ENCODE measurements at regions not wholly inside any gene's neighbourhood (a gene's known extent, or its start where the extent isn't known, plus 50 kb on each side); places are given as distances from the start of the nearest gene placed in this dataset.

DNA sequence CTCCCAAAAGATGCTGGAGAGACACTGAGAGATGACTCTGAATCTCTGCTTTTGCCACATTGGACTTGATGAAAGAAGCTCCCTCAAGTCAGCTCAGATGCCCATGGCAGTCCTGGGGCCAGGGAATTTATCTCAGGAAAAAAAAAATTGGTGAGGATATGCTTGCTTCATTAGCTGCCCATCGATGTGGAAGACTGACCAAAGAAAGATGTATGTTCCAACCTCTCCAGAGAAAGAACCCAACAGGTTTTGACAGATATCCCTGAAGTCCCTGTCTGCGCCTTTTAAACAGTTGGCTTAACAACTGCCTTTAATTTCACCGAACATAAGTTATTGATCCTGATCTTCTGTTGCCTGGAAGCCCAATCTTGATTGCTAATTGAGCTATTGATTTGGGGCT is 137.4 kb downstream of the TMEM114 start:
- TF ChIP-seq POLR2AphosphoS5 (IDR thresholded peaks at IDR 0.05; ENCODE audit: low read depth, low read length) (no peak), EP300 (IDR thresholded peaks at IDR 0.05; ENCODE audit: borderline replicate concordance in 1 of 2, low read depth in 2 of 2, low read length in 2 of 2) (no peak), POLR2A (IDR thresholded peaks at IDR 0.05; ENCODE audit: control extremely low read depth in 1 of 2, low read depth in 2 of 2, low read length in 2 of 2) (no peak), MAFK (IDR thresholded peaks at IDR 0.05; ENCODE audit: low read depth, low read length) (no peak), GABPA (IDR thresholded peaks at IDR 0.05; ENCODE audit: borderline replicate concordance, insufficient read depth, low read length) (no peak), BRCA1 (IDR thresholded peaks at IDR 0.05; ENCODE audit: low read depth, low read length) (no peak), RXRA (IDR thresholded peaks at IDR 0.05; ENCODE audit: insufficient read depth, low read depth, low read length) (no peak), SP4 (IDR thresholded peaks at IDR 0.05; ENCODE audit: low read length) (no peak)
- TF ChIP-seq, protein P1, sequence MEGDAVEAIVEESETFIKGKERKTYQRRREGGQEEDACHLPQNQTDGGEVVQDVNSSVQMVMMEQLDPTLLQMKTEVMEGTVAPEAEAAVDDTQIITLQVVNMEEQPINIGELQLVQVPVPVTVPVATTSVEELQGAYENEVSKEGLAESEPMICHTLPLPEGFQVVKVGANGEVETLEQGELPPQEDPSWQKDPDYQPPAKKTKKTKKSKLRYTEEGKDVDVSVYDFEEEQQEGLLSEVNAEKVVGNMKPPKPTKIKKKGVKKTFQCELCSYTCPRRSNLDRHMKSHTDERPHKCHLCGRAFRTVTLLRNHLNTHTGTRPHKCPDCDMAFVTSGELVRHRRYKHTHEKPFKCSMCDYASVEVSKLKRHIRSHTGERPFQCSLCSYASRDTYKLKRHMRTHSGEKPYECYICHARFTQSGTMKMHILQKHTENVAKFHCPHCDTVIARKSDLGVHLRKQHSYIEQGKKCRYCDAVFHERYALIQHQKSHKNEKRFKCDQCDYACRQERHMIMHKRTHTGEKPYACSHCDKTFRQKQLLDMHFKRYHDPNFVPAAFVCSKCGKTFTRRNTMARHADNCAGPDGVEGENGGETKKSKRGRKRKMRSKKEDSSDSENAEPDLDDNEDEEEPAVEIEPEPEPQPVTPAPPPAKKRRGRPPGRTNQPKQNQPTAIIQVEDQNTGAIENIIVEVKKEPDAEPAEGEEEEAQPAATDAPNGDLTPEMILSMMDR (IDR thresholded peaks at IDR 0.05; ENCODE audit: control extremely low read depth in 1 of 3, insufficient read depth in 1 of 3, low read depth in 1 of 3, low read length in 3 of 3): no peak
- TF ChIP-seq, protein P2, sequence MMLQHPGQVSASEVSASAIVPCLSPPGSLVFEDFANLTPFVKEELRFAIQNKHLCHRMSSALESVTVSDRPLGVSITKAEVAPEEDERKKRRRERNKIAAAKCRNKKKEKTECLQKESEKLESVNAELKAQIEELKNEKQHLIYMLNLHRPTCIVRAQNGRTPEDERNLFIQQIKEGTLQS (IDR thresholded peaks at IDR 0.05; ENCODE audit: insufficient read depth, low read depth, low read length): no peak
- TF ChIP-seq, protein P3, sequence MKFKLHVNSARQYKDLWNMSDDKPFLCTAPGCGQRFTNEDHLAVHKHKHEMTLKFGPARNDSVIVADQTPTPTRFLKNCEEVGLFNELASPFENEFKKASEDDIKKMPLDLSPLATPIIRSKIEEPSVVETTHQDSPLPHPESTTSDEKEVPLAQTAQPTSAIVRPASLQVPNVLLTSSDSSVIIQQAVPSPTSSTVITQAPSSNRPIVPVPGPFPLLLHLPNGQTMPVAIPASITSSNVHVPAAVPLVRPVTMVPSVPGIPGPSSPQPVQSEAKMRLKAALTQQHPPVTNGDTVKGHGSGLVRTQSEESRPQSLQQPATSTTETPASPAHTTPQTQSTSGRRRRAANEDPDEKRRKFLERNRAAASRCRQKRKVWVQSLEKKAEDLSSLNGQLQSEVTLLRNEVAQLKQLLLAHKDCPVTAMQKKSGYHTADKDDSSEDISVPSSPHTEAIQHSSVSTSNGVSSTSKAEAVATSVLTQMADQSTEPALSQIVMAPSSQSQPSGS (IDR thresholded peaks at IDR 0.05; ENCODE audit: low read length): no peak
- TF ChIP-seq, protein P4, sequence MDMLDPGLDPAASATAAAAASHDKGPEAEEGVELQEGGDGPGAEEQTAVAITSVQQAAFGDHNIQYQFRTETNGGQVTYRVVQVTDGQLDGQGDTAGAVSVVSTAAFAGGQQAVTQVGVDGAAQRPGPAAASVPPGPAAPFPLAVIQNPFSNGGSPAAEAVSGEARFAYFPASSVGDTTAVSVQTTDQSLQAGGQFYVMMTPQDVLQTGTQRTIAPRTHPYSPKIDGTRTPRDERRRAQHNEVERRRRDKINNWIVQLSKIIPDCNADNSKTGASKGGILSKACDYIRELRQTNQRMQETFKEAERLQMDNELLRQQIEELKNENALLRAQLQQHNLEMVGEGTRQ (IDR thresholded peaks at IDR 0.05; ENCODE audit: low read length): no peak
- TF ChIP-seq, protein P5, sequence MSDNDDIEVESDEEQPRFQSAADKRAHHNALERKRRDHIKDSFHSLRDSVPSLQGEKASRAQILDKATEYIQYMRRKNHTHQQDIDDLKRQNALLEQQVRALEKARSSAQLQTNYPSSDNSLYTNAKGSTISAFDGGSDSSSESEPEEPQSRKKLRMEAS (IDR thresholded peaks at IDR 0.05): no peak
